NCI-H524 treated with DMSO at 0.1 percent for 48 hours (cell line): ENCODE measurements at regions not wholly inside any gene's neighbourhood (a gene's known extent, or its start where the extent isn't known, plus 50 kb on each side); places are given as distances from the start of the nearest gene placed in this dataset.

Experiments used
- DNase-seq: peaks from one replicate; lab custom pipeline; 2025; lab: John Stamatoyannopoulos, UW

DNA sequence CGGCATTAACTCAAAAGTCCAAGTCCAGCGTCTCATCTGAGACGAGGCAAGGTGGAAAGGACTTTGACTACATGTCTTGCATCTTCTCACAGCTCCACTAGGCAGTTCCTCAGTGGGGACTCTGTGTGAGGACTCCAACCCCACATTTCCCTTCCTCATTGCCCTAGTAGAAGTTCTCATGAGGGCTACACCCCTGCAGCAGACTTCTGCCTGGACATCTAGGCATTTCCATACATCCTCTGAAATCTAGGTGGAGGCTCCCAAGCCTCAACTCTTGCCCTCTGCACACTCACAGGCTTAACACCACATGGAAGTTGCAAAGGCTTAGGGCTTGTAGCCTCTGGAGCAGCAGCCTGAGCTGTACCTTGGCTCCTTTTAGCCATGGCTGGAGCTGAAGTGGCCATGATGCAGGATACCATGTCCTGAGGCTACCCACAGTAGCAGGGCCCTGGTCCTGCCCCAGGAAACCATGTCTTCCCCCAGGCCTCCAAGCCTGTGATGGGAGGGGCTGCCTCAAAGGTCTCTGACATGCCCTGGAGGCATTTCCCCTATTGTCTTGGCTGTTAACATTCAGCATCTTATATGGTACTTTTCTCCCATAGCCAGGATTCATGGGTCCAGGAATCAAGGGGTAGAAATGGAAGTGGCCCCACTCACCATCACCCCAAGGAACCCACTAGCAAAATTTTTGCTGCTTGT is 194.6 kb upstream of the KCNG1 start:
- DNase-seq, result no peak

DNA sequence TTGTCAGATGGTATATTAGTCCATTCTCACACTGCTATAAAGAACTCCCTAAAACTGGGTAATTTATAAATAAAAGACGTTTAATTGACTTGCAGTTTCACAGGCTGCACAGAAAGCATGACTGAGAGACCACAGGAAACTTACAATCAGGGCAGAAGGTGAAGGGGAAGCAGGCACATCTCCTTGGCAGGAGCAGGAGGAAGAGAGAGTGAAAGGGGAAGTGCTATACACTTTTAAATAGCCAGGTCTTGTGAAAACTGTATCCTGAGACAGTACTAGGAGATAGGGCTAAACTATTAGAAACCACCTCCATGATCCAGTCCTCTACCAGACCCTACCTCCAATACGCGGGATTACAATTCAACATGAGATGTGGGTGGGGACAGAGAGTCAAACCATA is 193.9 kb upstream of the KCNG1 start:
- DNase-seq, result no peak

DNA sequence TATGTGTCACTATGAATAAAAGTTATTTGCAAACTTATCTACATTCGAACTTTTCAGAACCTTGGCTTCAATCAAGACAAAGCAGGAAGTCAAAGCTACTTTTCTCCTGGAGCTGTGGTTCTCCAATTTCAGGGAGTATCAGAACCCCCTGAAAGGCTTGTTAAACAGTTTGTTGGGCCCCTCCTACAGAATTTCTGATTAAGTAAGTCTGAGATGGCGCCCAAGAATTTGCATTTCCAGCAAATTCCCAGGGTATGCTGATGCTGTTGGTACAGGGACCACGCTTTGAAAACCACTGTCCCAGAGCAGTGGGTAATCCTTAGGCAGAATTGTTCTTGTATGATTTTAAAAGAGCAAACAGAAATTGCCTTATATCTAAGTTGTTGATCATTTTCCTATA is 189.9 kb upstream of the KCNG1 start:
- DNase-seq, result no peak

DNA sequence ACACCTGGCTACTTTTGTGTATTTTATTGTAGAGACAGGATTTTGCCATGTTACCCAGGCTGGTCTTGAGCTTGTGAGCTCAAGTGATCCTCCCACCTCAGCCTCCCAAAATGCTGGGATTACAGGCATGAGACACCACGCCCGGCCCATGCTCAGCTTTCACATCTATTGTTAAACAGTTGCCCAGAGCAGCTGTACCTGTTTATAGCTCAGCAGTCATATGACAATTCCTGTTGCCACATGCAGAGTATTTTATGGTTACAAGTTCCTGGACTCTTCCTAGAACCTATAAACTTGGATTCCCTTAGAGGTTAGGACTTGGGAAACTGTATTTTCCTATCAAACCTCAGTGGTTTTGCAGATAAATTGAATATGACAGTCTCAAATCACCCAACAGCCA is 188.3 kb upstream of the KCNG1 start:
- DNase-seq, result no peak

DNA sequence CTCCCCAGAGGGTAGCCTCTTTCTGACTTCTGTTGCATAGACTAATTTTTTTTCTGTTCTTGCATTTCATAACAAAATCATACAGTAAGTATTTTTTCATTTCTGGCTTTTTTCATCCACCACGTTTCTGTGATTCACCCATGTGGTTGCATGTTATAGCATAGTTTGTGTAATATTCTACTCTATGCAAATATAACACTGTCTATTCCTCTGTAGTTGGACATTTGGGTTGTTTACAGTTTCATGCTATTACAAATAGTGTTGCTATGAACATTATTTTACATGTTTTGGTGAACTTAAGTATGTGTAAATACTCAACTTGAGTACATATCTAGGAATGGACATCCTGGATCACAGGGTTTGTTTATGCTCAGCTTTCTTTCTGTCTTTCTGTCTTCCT is 187.2 kb upstream of the KCNG1 start:
- DNase-seq, result no peak

DNA sequence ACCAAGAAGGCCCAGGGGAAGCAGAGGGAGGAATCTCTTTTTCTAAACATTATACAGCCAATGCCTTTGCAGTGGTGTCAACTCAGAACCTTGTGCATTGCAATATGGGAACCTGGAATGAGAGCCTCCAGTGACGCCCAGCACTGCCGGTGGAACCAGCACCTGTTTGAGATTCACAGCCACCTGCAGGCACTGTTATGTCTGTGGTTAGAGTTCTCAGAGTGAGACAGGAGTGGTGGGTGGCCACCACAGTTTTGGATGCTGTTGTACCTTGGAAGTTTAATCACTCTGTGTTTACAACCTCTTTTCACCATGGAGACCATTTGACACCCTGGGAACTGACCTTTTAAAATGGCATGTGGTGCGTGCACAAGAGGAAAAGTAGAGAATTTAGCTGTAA is 185.3 kb upstream of the KCNG1 start:
- DNase-seq, result no peak

DNA sequence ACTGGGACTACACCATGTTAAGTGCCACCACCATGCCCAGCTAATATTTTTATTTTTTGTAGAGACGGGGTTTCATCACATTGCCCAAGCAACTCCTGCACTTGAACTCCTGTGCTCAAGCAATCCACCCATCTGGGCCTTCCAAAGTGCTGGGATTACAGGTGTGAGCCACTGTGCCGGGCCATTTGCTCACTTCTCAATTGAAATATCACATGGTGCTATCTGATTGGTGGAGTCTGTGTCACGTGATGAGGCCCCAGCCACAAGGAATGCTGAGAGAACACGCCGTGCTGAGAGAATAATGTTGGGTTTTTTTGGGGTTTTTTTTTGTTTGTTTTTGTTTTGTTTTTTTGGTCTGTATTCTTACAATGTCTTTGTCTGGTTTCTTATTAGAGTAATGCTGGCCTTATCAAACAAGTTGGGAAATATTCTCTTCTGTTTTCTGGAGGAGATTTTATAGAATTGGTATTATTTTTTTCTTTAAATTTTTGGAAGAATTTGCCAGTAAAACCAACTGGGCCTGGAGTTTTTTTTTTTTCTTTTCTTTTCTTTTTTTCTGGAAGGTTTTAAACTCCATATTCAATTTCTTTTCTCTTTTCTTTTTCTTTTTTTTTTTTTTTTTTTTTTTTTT is 183.2 kb upstream of the KCNG1 start:
- DNase-seq, result no peak

DNA sequence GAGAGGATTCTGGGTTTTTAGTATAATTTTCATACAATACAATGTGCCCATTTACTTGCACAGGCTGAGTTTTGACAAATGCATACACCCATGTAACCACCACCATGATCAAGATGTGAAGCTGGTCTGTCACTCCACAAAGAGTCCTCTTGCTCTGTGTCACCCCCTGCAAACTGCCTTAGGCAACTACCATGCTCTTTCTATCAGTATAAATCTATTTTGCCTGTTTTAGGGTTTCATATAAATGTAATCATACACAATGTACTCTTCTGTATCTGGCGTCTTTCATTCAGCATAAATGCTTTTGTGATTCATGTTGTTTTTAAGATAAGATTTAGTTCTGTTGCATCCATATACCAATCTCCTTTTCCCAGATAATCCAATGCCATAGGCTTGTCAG is 181.9 kb upstream of the KCNG1 start:
- DNase-seq, result no peak

DNA sequence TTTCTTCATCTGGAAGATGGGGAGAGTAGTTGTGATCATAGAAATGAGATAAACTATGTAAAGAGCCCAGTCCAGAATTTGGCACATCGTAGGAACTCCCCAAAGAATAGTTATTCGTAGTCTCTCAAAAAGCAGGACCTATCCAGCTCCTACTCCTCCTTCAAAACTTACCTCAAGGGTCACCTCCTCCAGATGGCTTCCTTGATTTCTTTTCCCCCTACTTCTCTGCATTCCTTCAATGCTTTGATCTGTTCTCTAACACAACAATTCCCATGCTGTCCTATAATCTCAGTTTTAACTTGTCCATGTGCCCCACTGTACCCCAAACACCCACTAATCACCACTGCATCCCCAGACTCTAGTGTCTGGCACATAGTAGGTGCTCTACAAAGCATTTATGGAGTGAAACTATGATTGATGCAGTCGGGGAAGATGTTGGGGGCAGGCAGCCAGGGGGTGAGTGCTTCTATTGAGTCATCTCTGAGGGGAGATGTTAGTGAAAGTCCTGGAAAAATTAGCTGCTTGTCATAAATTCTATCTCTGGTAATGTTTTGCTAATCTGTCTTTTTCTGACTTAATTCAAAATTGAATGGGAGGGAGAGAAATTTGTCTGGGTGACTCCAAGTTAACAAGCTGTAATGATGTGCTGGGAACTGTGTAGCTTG is 181.3 kb upstream of the KCNG1 start:
- DNase-seq, result no peak

DNA sequence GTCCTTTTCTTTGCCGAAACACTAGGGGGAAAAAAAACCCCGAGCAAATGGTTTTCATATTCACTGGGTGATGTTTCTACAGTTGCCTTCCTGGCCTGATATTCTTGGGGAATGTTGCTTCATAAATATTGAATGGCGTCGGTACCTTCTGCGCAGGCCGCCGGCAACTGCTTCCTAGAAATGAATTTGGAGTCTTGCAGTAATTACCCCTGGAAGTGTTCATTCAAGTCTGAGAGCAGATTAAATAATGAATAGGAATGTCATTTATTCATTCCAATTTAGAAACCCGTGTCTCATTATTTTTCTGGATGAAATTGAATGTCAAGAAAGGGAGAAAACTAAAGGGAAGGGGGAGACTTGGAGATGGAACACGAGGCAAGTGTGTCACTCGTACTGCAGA is 179.4 kb upstream of the KCNG1 start:
- no peak for DNase-seq

DNA sequence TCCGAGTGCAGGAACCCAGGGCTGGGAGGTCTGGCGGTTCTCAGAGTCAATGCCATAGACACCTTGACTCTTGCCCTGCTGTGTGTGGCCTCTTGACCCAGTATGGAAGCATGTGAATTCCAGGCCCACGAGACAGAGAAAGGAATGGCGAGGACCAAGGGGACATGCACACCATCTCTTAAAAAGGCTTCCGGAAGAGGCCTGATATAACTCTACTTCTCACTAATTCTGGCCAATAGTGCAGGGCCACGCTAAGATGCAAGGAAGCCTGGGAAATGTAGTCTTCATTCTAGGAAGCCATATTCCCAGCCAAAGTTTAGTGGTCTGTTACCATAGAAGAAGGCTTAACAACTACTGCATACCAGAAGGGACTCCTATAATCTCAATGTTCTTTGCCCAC is 177.0 kb upstream of the KCNG1 start:
- DNase-seq, result no peak

DNA sequence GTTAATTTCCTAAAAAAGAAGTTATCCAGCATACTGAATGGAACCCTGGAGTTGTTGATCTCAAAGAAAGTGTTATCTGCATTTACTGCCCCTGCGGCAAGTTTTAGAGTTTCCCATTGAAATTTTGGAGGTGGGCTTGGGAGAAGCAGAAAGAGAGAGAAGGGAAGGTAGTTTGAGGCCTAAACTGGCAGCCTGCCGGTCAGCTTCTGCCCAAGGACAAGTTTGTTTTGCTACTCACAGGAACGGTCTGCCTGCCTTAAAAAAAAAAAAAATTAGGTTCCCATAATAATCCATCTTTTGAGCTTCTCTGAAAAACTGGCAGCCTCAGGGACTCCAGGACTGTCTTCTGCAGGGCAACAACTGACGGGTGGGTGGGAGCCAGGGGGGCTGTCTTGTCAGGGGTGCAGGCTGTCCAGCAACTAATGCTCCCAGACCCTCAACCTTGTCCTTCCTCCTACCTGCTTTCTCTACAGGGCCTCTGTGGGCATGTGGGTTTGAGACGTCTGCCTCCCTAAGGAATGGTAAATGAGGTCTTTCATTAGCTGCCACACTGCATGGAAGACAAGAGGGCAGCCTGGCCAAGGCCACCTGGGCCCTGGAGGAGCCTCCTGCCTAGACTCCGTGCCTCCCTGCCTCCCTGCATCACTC is 176.1 kb upstream of the KCNG1 start:
- no peak for DNase-seq

DNA sequence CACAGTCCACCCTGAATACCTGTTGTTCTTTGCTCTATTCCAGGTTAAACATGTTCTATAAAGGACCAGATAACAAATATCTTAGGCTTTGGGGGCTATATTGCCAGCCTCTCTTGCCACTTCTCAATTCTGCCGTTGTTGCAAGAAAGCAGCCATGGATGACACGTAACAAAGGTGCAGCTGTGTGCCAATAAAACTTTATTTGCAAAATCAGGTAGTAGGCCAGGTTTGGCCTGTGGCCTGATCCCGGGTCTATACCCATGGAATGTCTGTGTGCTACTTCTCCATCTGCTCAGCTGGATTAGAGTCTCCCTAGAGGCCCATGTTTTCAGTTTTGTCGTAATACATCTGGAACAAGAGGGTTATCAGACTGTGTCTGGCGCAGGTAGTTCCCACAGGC is 175.3 kb upstream of the KCNG1 start:
- DNase-seq, result no peak

DNA sequence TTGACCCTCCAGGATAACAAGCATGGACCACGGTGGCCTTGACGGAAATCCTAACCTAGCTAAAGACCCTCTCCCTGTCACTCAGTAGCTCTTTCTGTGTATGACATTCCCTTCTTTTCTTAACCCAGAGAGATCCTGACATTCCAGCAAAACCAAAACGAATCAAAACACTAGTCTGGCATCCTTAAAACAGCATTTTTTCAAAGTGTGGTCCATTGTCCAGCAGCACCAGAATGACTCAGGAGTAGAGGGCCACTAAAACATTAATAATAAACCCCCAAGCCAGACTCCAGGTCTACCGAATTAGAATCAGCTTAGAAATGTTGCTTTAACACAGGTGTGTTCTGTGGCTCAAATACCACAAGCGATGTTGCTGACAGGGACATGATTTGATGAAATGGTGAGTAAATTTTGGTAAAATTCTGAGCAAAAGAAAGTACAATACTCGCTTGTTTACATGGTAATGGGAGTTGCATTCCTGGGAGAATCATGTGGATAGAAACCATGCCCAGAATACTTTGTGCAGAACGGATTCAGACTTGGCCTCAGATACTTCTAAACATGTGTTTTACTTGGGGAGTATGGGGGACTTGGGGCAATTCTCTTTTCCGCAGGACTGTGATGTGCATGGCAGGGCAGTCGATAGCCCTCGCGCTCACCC is 174.2 kb upstream of the KCNG1 start:
- no peak for DNase-seq

DNA sequence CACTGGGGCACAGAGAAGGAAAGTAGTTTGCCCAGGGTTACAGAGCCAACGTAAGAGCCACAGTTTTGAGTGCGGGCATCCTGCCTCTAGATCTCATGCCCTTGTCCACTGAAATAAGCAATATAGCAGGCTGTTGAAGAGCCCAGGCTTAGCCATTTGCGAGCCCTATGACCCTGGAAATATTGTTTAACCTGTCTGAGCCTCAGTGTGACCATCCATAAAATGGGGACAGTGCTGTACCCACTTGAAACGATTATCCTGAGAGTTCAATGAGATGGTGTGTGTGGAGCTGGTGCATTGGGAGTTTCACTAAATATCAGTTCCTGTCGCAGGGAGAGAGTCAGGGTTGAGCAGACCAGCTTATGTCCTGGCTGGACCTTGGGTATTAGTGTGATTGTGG is 173.1 kb upstream of the KCNG1 start:
- no peak for DNase-seq

DNA sequence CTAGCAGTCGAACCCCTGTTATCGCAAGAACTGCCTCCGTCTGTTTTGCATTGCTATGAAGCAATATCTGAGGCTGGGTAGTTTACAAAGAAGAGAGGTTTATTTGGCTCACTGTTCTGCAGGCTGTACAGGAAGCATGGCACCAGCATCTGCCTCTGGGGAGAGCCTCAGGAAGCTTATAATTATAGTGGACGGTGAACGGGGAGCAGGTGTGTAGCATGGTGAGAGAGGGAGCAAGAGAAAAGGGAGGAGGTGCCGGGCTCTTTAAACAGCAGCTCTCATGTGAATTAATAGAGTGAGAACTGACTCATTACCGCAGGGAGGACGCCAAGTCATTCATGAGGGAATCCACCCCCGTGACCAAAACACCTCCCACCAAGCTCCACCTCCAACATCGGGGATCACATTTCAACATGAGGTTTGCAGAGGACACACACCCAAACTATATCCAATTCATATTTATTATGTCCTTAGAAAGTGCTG is 172.6 kb upstream of the KCNG1 start:
- no peak for DNase-seq

DNA sequence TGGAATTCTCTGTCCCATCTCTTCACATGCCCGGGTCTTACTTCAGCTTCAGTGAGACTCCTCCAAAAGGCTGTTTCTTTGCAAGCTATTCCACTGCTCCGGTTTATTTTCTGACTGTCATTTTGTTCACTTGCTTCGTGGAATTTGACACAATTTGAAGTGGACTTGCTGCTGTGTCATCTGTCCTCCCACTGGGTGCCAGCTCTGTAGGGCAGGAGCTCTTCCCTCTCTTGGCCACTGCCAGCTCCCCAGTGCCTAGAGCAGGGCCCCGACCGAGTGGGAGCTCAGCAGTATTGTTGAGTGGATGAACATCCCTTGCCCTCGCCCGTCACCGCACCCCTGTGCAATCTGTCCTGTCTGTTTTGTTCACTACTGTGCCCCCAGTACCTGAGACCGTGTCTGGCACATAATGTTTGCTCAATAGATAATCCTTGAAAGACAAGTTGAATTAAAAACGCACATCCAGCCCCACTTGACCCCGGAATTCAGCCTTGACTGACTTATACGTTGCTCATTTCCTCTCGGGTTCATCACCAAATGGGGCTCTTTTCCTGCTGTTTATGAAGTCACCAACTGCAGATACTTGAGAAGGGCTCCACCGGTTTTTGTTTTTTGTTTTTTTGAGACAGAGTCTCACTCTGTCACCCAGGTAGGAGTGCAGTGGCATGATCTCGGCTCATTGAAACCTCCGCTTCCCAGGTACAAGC is 170.3 kb upstream of the KCNG1 start:
- no peak for DNase-seq

DNA sequence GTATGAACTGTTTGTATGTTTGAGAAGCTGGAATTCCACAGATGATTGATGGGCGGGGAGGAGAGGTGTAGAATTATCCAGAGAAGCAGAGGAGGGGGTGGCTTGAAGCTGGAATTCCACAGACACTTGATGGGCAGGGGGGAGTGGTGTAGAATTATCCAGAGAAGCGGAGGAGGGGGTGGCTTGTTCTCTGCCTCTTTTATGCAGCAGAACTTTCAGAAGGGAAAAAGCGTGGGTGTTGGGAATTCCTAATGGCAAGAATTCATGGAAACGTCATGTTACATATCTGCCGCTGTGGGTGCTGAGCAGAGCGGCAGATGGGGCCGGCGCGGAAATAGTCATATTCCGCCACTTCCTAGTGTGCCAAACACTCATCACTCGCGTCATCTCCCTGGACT is 167.9 kb upstream of the KCNG1 start:
- no peak for DNase-seq

DNA sequence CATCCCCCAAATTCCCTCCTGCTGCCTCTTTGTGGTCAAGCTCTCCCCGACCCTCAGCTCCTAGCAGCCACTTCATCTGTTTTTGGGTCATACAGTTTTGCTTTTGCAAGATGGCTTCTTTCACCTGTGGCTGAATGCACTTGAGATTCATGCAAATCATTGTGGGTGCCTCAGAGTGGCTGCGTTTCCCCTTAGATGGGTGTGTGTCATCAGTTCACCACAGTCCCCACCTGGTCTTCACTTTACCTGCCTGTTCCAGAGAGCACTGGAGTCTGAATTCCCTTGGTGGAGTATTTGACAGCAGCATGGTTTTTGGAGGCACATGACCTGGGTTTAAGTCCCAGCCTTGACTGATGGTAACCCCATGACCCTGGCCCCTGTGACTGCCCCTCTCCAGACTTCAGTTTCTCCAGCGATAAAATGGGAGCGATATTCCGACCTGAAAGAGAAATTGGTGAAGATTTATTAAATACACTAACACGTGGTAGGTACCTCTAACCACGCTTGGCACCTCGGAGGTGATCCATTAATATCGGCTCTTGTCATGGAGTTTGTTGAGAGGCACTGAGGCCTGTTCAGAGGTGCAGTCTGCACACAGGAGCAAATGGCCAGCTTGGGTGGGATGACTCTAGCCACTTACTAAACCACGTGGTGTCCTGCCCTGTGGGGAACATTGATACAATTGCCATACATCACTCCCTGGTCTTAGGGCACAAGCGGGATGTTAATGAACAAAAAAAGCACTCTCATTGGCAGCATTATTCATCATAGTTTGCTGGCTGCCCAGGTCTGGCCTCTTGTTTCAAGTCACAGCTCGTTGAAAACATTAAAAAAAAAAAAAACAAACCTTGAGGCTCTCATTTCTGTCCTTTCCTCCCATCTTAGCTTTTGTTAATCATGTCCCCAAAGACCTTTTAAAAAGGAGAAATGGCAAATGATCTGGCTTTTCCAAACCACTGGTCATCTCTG is 167.2 kb upstream of the KCNG1 start:
- no peak for DNase-seq

DNA sequence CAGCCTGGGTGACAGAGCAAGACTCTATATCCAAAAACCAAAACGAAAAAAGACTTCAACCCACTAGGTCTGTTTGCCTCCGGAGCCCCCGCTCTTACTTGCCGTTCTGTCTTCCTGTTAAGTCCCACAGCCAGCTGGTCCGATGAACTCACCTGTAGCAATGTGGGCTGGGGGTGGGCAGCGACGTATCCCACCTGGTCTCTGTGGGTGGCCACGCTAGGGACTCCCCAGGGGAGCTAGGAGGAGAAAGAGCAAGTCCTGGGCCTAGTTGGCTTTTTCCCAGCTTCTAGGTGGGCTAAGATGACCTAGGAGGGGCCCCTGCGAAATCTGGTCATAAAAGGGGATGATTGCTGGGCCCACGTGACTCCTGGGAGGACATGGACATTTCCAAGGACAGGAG is 166.0 kb upstream of the KCNG1 start:
- DNase-seq, result no peak

DNA sequence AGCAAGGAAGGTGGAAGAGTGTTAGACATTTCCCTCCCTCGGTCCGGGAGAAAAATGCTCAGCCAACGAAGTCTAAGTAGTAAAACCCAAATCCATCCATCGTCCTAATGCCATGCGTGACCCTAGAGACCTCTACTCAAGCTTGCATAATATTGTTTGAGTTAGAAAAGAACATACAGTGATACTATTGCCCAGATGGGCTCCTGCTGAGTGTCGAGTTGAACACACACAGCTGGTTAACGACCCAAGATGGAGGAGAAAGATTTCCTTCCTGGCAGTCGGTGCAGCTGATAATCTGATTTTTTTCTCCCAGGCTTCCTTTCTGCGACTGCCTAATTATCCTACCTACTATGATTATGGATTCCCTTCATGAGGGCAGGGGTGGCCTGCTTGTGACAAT is 164.4 kb upstream of the KCNG1 start:
- no peak for DNase-seq
